Adipocyte (in vitro differentiated cells): ENCODE measurements at regions not wholly inside any gene's neighbourhood (a gene's known extent, or its start where the extent isn't known, plus 50 kb on each side); places are given as distances from the start of the nearest gene placed in this dataset.

Source experiments
- DNase-seq: peaks from one replicate; pipeline ENCODE4 v3.0.0-alpha.2; 2015; ENCODE audit warnings: low read depth
- H3K27me3 ChIP-seq: replicated peaks from 2 replicates; pipeline ENCODE4 v1.7.0; 2013; ENCODE audit warnings: mild to moderate bottlenecking, low read length, moderate library complexity; ENCODE audit not compliant: control insufficient read depth, insufficient read depth
- H3K36me3 ChIP-seq: 2 replicates; pipeline ENCODE4 v1.7.0; 2013; ENCODE audit warnings: low read length, mild to moderate bottlenecking, moderate library complexity; ENCODE audit not compliant: control insufficient read depth, insufficient read depth, severe bottlenecking
- H3K4me1 ChIP-seq: 2 replicates; pipeline ENCODE4 v1.7.0; 2013; ENCODE audit warnings: mild to moderate bottlenecking, low read length, moderate library complexity; ENCODE audit not compliant: control insufficient read depth, insufficient read depth
- H3K4me3 ChIP-seq: 2 replicates; pipeline ENCODE4 v1.7.0; 2013; ENCODE audit warnings: mild to moderate bottlenecking, low read length, moderate library complexity
- H3K9ac ChIP-seq: 2 replicates; pipeline ENCODE4 v1.7.0; 2013; ENCODE audit warnings: mild to moderate bottlenecking, low read length, moderate library complexity
- H3K9me3 ChIP-seq: 2 replicates; pipeline ENCODE4 v1.7.0; 2013; ENCODE audit warnings: mild to moderate bottlenecking, low read length, moderate library complexity; ENCODE audit not compliant: control insufficient read depth

GRCh38 chr6:228881-229651, 63.2 kb upstream of the DUSP22 start:
- no peak for DNase-seq
- Histone ChIP-seq H3K9ac (no peak overlapping the region), H3K4me1 (peaks cover 15% of the 10 kb centered on the region), H3K9me3 (no peaks in the 10 kb centered on the region), H3K27me3 (no peaks in the 10 kb centered on the region), H3K36me3 (no peaks in the 10 kb centered on the region), H3K4me3 (no peak overlapping the region)

- DNase-seq = no peak
- Histone ChIP-seq H3K9me3 (no peaks in the 10 kb centered on the region), H3K27me3 (no peaks in the 10 kb centered on the region), H3K36me3 (no peaks in the 10 kb centered on the region), H3K9ac (no peak overlapping the region), H3K4me1 (peaks cover 25% of the 10 kb centered on the region), H3K4me3 (no peak overlapping the region)
These were observed 60.5 kb upstream of the DUSP22 start for GRCh38 chr6:231779-232178.

- H3K9ac ChIP-seq = no peak overlapping the region
- H3K36me3 ChIP-seq = no peaks in the 10 kb centered on the region
- no peaks in the 10 kb centered on the region for H3K9me3 ChIP-seq
- no peaks in the 10 kb centered on the region for H3K27me3 ChIP-seq
- H3K4me3 ChIP-seq = no peak overlapping the region
- peaks cover 18% of the 10 kb centered on the region for H3K4me1 ChIP-seq
- DNase-seq = no peak
These were observed 59.2 kb upstream of the DUSP22 start for GRCh38 chr6:232982-233640.

GRCh38 chr6:234706-235372, 57.4 kb upstream of the DUSP22 start:
- no peaks in the 10 kb centered on the region for H3K27me3 ChIP-seq
- H3K9me3 ChIP-seq = no peaks in the 10 kb centered on the region
- no peak overlapping the region for H3K4me3 ChIP-seq
- H3K36me3 ChIP-seq = no peaks in the 10 kb centered on the region
- peaks cover 18% of the 10 kb centered on the region for H3K4me1 ChIP-seq
- no peak overlapping the region for H3K9ac ChIP-seq
- DNase-seq = no peak

GRCh38 chr6:235763-236360, 56.4 kb upstream of the DUSP22 start:
- no peaks in the 10 kb centered on the region for H3K36me3 ChIP-seq
- peak; percentile 79 for DNase-seq
- peak overlapping the region; percentile 77 for H3K4me3 ChIP-seq
- H3K27me3 ChIP-seq = no peaks in the 10 kb centered on the region
- H3K4me1 ChIP-seq = peaks cover 10% of the 10 kb centered on the region
- H3K9me3 ChIP-seq = no peaks in the 10 kb centered on the region
- peak overlapping the region; percentile 70 for H3K9ac ChIP-seq

GRCh38 chr6:236519-236918, 55.8 kb upstream of the DUSP22 start:
- peak overlapping the region; percentile 77 for H3K4me3 ChIP-seq
- H3K36me3 ChIP-seq = no peaks in the 10 kb centered on the region
- DNase-seq = no peak
- H3K27me3 ChIP-seq = no peaks in the 10 kb centered on the region
- peak overlapping the region; percentile 70 for H3K9ac ChIP-seq
- H3K9me3 ChIP-seq = no peaks in the 10 kb centered on the region
- H3K4me1 ChIP-seq = peaks cover 10% of the 10 kb centered on the region

GRCh38 chr6:240151-240550, 52.1 kb upstream of the DUSP22 start:
- no peaks in the 10 kb centered on the region for H3K27me3 ChIP-seq
- H3K4me1 ChIP-seq = peaks cover 10% of the 10 kb centered on the region
- H3K9me3 ChIP-seq = peaks cover 7% of the 10 kb centered on the region
- no peak overlapping the region for H3K4me3 ChIP-seq
- no peak for DNase-seq
- H3K9ac ChIP-seq = no peak overlapping the region
- no peaks in the 10 kb centered on the region for H3K36me3 ChIP-seq

GRCh38 chr6:241336-241865, 50.9 kb upstream of the DUSP22 start:
- no peaks in the 10 kb centered on the region for H3K27me3 ChIP-seq
- no peak overlapping the region for H3K4me3 ChIP-seq

More at GRCh38 chr6:241336-241865, 50.9 kb upstream of the DUSP22 start:
- Histone ChIP-seq H3K36me3 (no peaks in the 10 kb centered on the region), H3K4me1 (peaks cover 3% of the 10 kb centered on the region), H3K9me3 (peaks cover 7% of the 10 kb centered on the region), H3K9ac (no peak overlapping the region)
- no peak for DNase-seq
